K562 (cell line): ENCODE measurements at regions not wholly inside any gene's neighbourhood (a gene's known extent, or its start where the extent isn't known, plus 50 kb on each side); places are given as distances from the start of the nearest gene placed in this dataset.

ENCODE experiments used
- ATAC-seq: fragments of 200-7000 bp; cut with Tn5 transposase; 3 replicates; pipeline ENCODE4 v1.9.1; 2020; ENCODE audit warnings: moderate library complexity
- BruUV-seq: library from RNA; stranded (reverse); fragments of 400-500 nt; replicated peaks from 2 replicates; lab custom pipeline; 2021; lab: Mats Ljungman, UMichigan
- CTCF ChIA-PET: fragments of 300-600 bp; formaldehyde crosslinking; extraction: SDS; loops from one replicate; lab custom pipeline; 2021; ENCODE audit warnings: low intra/inter-chr PET ratio; lab: Yijun Ruan, JAX
- POLR2A ChIA-PET: fragments of 300-600, 350-650 bp; sonication (Branson Sonifier 250); formaldehyde crosslinking; extraction: SDS; loops from one replicate; lab custom pipeline; 2021; ENCODE audit warnings: antibody characterized with exemption, inconsistent platforms; lab: Yijun Ruan, JAX
- DNase-seq, 4 experiments: peaks; one replicate each; pipeline versions ENCODE4 v3.0.0 to v3.0.0-alpha.2; 2011 to 2018; ENCODE audit warnings: low spot score in 3 of 4, mixed read lengths in 3 of 4; ENCODE audit errors: extremely low read depth in 1 of 4
- FAIRE-seq: peaks from 2 replicates; lab custom pipeline; 2011; peaks lifted over from hg19 to GRCh38; lab: Jason Lieb, UNC
- H2AFZ ChIP-seq: 2 replicates; pipeline ENCODE4 v1.6.0; 2011; ENCODE audit warnings: low read depth, low read length, control low read depth, inconsistent platforms
- H3K27ac ChIP-seq: fragments of 200-600 bp; 3 replicates; pipeline ENCODE4 v1.8.0; 2011; ENCODE audit warnings: low read depth, mild to moderate bottlenecking, control low read depth, inconsistent platforms, low read length, moderate library complexity, mixed read lengths; ENCODE audit errors: extremely low read depth
- H3K27me3 ChIP-seq, 2 experiments: fragments of 300-600 bp in 1 of 2; 2 replicates in 1 of 2; 3 replicates in 1 of 2; pipeline versions ENCODE4 v1.6.0 to v1.8.0; 2011; ENCODE audit warnings: inconsistent platforms in 2 of 2, low read length in 2 of 2, mild to moderate bottlenecking in 1 of 2, mixed read lengths in 1 of 2, moderate library complexity in 1 of 2; ENCODE audit not compliant: control insufficient read depth in 2 of 2, insufficient read depth in 2 of 2
- H3K36me3 ChIP-seq: fragments of 300-600 bp; 3 replicates; pipeline ENCODE4 v1.8.0; 2011; ENCODE audit warnings: mild to moderate bottlenecking, low read length, inconsistent platforms; ENCODE audit not compliant: control insufficient read depth, insufficient read depth
- H3K4me1 ChIP-seq, 2 experiments: fragments of 200-600 bp in 1 of 2; replicated peaks in 1 of 2; 2 replicates in 1 of 2; 3 replicates in 1 of 2; pipeline versions ENCODE4 v1.5.1 to v1.8.0; 2011; ENCODE audit warnings: inconsistent platforms in 2 of 2, low read length in 2 of 2, mild to moderate bottlenecking in 1 of 2, mixed read lengths in 1 of 2, moderate library complexity in 1 of 2; ENCODE audit not compliant: control insufficient read depth in 2 of 2, insufficient read depth in 2 of 2
- H3K4me2 ChIP-seq: 2 replicates; pipeline ENCODE4 v1.6.1; 2011; ENCODE audit warnings: low read length, control low read depth, inconsistent platforms, mixed read lengths; ENCODE audit not compliant: insufficient read depth
- H3K4me3 ChIP-seq: fragments of 200-600 bp; sonication (generic), shearing (Covaris generic); 2 replicates; pipeline ENCODE4 v1.5.1; 2016; ENCODE audit warnings: control low read depth, inconsistent platforms
- H3K79me2 ChIP-seq: fragments of 200-600 bp; 3 replicates; pipeline ENCODE4 v1.8.0; 2011; ENCODE audit warnings: low read length, inconsistent platforms; ENCODE audit not compliant: control insufficient read depth, insufficient read depth
- H3K9ac ChIP-seq, 2 experiments: 2 replicates each; pipeline versions ENCODE4 v1.6.0 to v1.6.1; 2011; ENCODE audit warnings: low read depth in 2 of 2, low read length in 2 of 2, control low read depth in 1 of 2, inconsistent platforms in 1 of 2, mild to moderate bottlenecking in 1 of 2, mixed read lengths in 1 of 2; ENCODE audit not compliant: insufficient read depth in 1 of 2
- H3K9me1 ChIP-seq: one replicate; pipeline ENCODE4 v1.6.0; 2011; ENCODE audit warnings: inconsistent platforms, mild to moderate bottlenecking, low read length, moderate library complexity; ENCODE audit not compliant: control insufficient read depth, insufficient read depth
- H3K9me3 ChIP-seq: replicated peaks from 2 replicates; pipeline ENCODE4 v1.5.1; 2011; ENCODE audit warnings: low read depth, low read length, inconsistent platforms; ENCODE audit not compliant: control insufficient read depth, insufficient read depth
- H4K20me1 ChIP-seq: replicated peaks from 2 replicates; pipeline ENCODE4 v1.6.1; 2011; ENCODE audit warnings: low read length, inconsistent platforms, mixed read lengths; ENCODE audit not compliant: control insufficient read depth, insufficient read depth
- HCFC1 ChIP-seq: IDR thresholded peaks from 2 replicates; pipeline ENCODE4 v1.6.1; 2012; ENCODE audit warnings: low read depth, low read length, improper control_type of control experiment
- NR2F6 ChIP-seq: fragments of 450-650 bp; formaldehyde crosslinking; IDR thresholded peaks from 2 replicates; pipeline ENCODE4 v1.4.0; 2020; ENCODE audit warnings: mild to moderate bottlenecking
- RCOR1 ChIP-seq, 2 experiments: IDR thresholded peaks; 2 replicates each; pipeline ENCODE4 v1.6.1; 2012; ENCODE audit warnings: low read depth in 2 of 2, low read length in 2 of 2, borderline replicate concordance in 1 of 2, improper control_type of control experiment in 1 of 2
- RREB1 ChIP-seq: fragments of 250-450 bp; sonication (Bioruptor Pico); IDR thresholded peaks from 2 replicates; pipeline ENCODE4 v1.4.0; 2020
- ZBTB40 ChIP-seq, 2 experiments: fragments of 450-650 bp in 1 of 2; sonication (generic) in 1 of 2; formaldehyde crosslinking in 1 of 2; IDR thresholded peaks; 2 replicates each; pipeline versions ENCODE4 v1.7.1 to v1.9.0; 2016 to 2022; ENCODE audit warnings: inconsistent platforms in 1 of 2, mild to moderate bottlenecking in 1 of 2, missing genetic modification reagents in 1 of 2
- WGBS: fragments of 100-300 bp; shearing (Covaris generic); methylation state at CpG from one replicate; pipeline ENCODE4 v1.1.6; 2016; ENCODE audit warnings: low coverage, mixed read lengths; ENCODE audit not compliant: insufficient coverage; ENCODE audit errors: missing lambda C conversion rate; 5-methylcytosine and 5-hydroxymethylcytosine counted together
- in situ Hi-C: fragments of 300-500 bp; cut with MboI; formaldehyde crosslinking; loops from 4 replicates; pipeline ENCODE4 v1.15.0; 2018; ENCODE audit warnings: inconsistent platforms, mixed read lengths
- intact Hi-C: fragments of 100-400 bp; cut with micrococcal nuclease; formaldehyde crosslinking; loops from 2 replicates; pipeline ENCODE4 v1.14.2; 2022

GRCh38 chr12:111259231-111259630 is 109.7 kb downstream of the PHETA1 start:
- Histone ChIP-seq H4K20me1 (no peaks in the 10 kb centered on the region; the same call in 1 of the 2 replicates), H3K4me3 (no peak overlapping the region), H3K27ac (no peak overlapping the region), H3K4me1 (no peaks in the 10 kb centered on the region; a peak in 1 of 5 replicates), H3K4me2 (no peak overlapping the region), H3K79me2 (no peaks in the 10 kb centered on the region), H3K9me1 (no peaks in the 10 kb centered on the region), H3K27me3 (peaks cover 11 to 41% of the 10 kb centered on the region in 2 experiments; a peak in 3 of 5 replicates), H3K36me3 (no peaks in the 10 kb centered on the region), H3K9ac (no peak overlapping the region), H3K9me3 (no peaks in the 10 kb centered on the region), H2AFZ (no peak overlapping the region)
- ChIA-PET CTCF (interaction anchor here (0.9 kb wide), 1 partner anchor 1866 kb away, joined by 3 read pairs; no protein-coding TSS in a partner anchor), POLR2A (no interaction called here)
- no peak for DNase-seq
- no peak for ATAC-seq
- in situ Hi-C loops = no loop called here
- no TSS peak for BruUV-seq
- no peak for FAIRE-seq
- peak; percentile 86 for TF ChIP-seq ZBTB40 (IDR thresholded peaks at IDR 0.05)
- TF ChIP-seq ZBTB40 (CRISPR knock-in tag; IDR thresholded peaks at IDR 0.05) = peak; percentile 29; the same call in 1 of the 2 replicates
- TF ChIP-seq HCFC1 = no peak
- no peak for TF ChIP-seq RREB1 (CRISPR knock-in tag)
- TF ChIP-seq NR2F6 (CRISPR knock-in tag) = no peak
- no peak for TF ChIP-seq RCOR1 (IDR thresholded peaks at IDR 0.05; ENCODE audit: borderline replicate concordance in 1 of 2, low read depth in 2 of 2, low read length in 2 of 2)
- 2% methylated on average over 4 of the region's 4 CpGs for WGBS
- intact Hi-C loops = no loop called here
